Upper lobe of left lung (tissue), 6 donors: ENCODE measurements at regions not wholly inside any gene's neighbourhood (a gene's known extent, or its start where the extent isn't known, plus 50 kb on each side); places are given as distances from the start of the nearest gene placed in this dataset.

Experiments used
- ATAC-seq, 2 donors: fragments of 200-7000 bp; cut with Tn5 transposase; one replicate each; pipeline ENCODE4 v1.9.1; 2022; ENCODE audit warnings: mild to moderate bottlenecking in 2 of 2, moderate library complexity in 2 of 2; ENCODE audit not compliant: low FRiP score in 2 of 2
- DNase-seq, 2 donors: peaks; one replicate each; pipeline ENCODE4 v3.0.0-alpha.2; 2019 to 2020
- H3K27ac ChIP-seq, 4 donors: fragments of 200-600 bp; sonication (generic); one replicate each; pipeline ENCODE4 v1.5.1; 2016 to 2019
- H3K27me3 ChIP-seq, 4 donors: fragments of 200-600 bp; sonication (generic); one replicate each; pipeline ENCODE4 v1.5.1; 2017 to 2019
- H3K36me3 ChIP-seq, 4 donors: fragments of 200-600 bp; sonication (generic); one replicate each; pipeline ENCODE4 v1.5.1; 2016 to 2019
- H3K4me1 ChIP-seq, 4 donors: fragments of 200-600 bp; sonication (generic); one replicate each; pipeline ENCODE4 v1.5.1; 2018 to 2019
- H3K4me3 ChIP-seq, 4 donors: fragments of 200-600 bp; sonication (generic); one replicate each; pipeline ENCODE4 v1.5.1; 2017 to 2019; ENCODE audit warnings: mild to moderate bottlenecking in 2 of 4, moderate library complexity in 1 of 4
- H3K9me3 ChIP-seq, 4 donors: fragments of 200-600 bp; sonication (generic); one replicate each; pipeline ENCODE4 v1.5.1; 2018 to 2019
- EP300 ChIP-seq, 4 donors: sonication (generic); formaldehyde crosslinking; IDR thresholded peaks; one replicate each; pipeline ENCODE4 v1.5.1; 2017; ENCODE audit warnings: antibody characterized with exemption in 4 of 4, control low read depth in 2 of 4
- POLR2A ChIP-seq, 4 donors: fragments of 450-650 bp; IDR thresholded peaks; one replicate each; pipeline ENCODE4 v1.5.1; 2016 to 2017; ENCODE audit warnings: antibody characterized with exemption in 4 of 4, mild to moderate bottlenecking in 2 of 4
- POLR2AphosphoS5 ChIP-seq, 2 donors: sonication (generic); formaldehyde crosslinking; IDR thresholded peaks; one replicate each; pipeline ENCODE4 v1.5.1; 2017; ENCODE audit warnings: antibody characterized with exemption in 2 of 2
- WGBS, 2 donors: methylation state at CpG; one replicate each; pipeline ENCODE4 v1.1.5; 2017 to 2018; 5-methylcytosine and 5-hydroxymethylcytosine counted together
- TF ChIP-seq, protein P1 (sequence below), 6 experiments: fragments of 450-650 bp in 4 of 6; fragments of 200-600 bp in 2 of 6; sonication (generic) in 2 of 6; IDR thresholded peaks; one replicate each; pipeline ENCODE4 v1.5.1; 2016 to 2019; ENCODE audit warnings: antibody characterized with exemption in 6 of 6
- donor health status: DM: no; HTN: no; CAD: no; lungs with moderate emphysema.
- donor health status: DM: no; HTN: yes; CAD: no; lungs with severe emphysema.

DNA sequence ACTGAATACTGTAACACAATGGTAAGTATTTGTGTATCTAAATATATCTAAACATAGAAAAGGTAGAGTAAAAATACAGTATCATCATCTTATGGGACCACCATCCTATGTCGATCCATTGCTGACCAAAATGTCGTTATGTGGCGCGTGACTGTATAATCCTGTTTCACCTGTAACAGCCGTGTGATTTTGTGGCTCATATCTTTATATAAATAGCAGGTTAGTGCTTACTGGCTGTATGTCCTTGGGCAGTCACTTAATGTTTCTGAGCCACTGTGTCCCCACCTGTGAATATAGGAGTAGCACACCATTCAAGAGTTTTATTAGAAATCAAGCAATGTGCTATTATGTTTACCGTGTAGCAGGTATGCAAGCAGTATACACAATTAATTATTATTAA, 226.2 kb upstream of the FAT1 start:
- WGBS, 2 donors = 95 to 98% methylated on average over 6 of the region's 6 CpGs
- Histone ChIP-seq H3K27ac (no peak overlapping the region), H3K4me3 (no peak overlapping the region), H3K9me3 (no peaks in the 10 kb centered on the region), H3K27me3 (no peaks in the 10 kb centered on the region), H3K36me3 (no peaks in the 10 kb centered on the region), H3K4me1 (no peaks in the 10 kb centered on the region)
- no peak for DNase-seq
- no peak for TF ChIP-seq POLR2A (IDR thresholded peaks at IDR 0.05)
- TF ChIP-seq POLR2AphosphoS5 (IDR thresholded peaks at IDR 0.05) = no peak
- no peak for TF ChIP-seq EP300 (IDR thresholded peaks at IDR 0.05)
- no peak for ATAC-seq

DNA sequence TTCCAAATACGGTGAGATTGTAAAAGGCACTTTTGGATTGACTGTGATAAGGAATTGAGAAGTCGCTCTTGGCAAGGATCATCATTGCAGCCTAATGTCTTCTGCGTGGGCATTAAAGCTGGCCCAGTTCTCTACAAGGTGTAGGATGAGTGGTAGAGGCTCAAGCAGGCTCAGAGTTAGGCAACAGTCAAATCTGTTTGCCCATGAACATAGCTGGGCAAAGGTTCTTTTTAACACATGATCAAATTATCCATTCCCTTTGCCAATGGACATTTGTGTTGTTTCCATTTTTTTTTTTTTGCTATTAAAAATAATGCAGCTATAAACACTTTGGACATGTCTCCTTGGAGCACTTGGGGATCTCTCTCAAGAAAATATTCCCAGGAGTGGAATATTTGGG, 229.1 kb upstream of the FAT1 start:
- Histone ChIP-seq H3K9me3 (no peaks in the 10 kb centered on the region), H3K4me3 (no peak overlapping the region), H3K36me3 (no peaks in the 10 kb centered on the region), H3K4me1 (no peaks in the 10 kb centered on the region), H3K27me3 (no peaks in the 10 kb centered on the region), H3K27ac (no peak overlapping the region)
- no peak for ATAC-seq
- TF ChIP-seq, protein P1, sequence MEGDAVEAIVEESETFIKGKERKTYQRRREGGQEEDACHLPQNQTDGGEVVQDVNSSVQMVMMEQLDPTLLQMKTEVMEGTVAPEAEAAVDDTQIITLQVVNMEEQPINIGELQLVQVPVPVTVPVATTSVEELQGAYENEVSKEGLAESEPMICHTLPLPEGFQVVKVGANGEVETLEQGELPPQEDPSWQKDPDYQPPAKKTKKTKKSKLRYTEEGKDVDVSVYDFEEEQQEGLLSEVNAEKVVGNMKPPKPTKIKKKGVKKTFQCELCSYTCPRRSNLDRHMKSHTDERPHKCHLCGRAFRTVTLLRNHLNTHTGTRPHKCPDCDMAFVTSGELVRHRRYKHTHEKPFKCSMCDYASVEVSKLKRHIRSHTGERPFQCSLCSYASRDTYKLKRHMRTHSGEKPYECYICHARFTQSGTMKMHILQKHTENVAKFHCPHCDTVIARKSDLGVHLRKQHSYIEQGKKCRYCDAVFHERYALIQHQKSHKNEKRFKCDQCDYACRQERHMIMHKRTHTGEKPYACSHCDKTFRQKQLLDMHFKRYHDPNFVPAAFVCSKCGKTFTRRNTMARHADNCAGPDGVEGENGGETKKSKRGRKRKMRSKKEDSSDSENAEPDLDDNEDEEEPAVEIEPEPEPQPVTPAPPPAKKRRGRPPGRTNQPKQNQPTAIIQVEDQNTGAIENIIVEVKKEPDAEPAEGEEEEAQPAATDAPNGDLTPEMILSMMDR (IDR thresholded peaks at IDR 0.05) = no peak
- TF ChIP-seq EP300 (IDR thresholded peaks at IDR 0.05) = no peak
- no peak for TF ChIP-seq POLR2AphosphoS5 (IDR thresholded peaks at IDR 0.05)
- no peak for TF ChIP-seq POLR2A (IDR thresholded peaks at IDR 0.05)
- no peak for DNase-seq
- 85 to 89% methylated on average over 3 of the region's 3 CpGs for WGBS, 2 donors

DNA sequence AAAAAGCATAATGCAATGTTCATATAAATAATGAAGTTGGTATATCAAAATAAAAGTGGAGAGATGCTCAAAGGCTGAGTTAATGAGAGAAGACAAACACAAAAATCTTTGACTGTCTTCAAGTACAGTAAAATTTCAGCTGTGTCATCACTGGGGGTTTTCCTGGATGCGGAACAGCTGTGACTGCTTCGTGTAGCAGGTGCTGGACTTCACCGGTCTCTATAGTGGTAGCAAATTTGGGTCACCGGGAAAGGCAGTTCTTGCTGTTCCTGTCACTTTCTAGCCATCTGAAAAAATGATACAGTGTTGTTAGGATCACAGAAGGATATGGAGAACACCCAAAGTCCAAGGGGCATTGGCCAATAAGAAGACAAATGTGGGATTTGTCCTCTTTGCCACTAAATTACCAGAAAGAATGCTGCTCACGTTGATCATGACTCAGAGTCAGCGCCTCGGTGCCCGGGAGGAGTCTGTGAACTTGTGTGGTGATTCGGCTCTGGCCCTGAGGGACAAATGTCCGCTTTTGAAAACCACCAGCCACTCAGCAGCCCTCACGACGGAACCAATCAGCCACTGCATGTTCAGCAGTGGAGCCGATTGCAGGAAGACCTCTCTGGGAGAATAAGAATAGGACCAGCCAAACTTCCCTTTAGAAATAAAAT, 230.1 kb upstream of the FAT1 start:
- H3K36me3 ChIP-seq = no peaks in the 10 kb centered on the region
- no peaks in the 10 kb centered on the region for H3K9me3 ChIP-seq
- H3K27me3 ChIP-seq = no peaks in the 10 kb centered on the region
- ATAC-seq (peak; percentile 51 to 86), DNase-seq (peak in 1 of 2 donors; percentile 30)
- H3K4me3 ChIP-seq = no peak overlapping the region
- H3K27ac ChIP-seq = no peak overlapping the region
- no peaks in the 10 kb centered on the region for H3K4me1 ChIP-seq
- WGBS, 2 donors = 66 to 80% methylated on average over 13 of the region's 13 CpGs
- TF ChIP-seq POLR2A (IDR thresholded peaks at IDR 0.05) (no peak), POLR2AphosphoS5 (IDR thresholded peaks at IDR 0.05) (no peak), EP300 (IDR thresholded peaks at IDR 0.05) (peak in 1 of 4 donors; percentile 21)
- TF ChIP-seq, protein P1 (IDR thresholded peaks at IDR 0.05) = no peak

DNA sequence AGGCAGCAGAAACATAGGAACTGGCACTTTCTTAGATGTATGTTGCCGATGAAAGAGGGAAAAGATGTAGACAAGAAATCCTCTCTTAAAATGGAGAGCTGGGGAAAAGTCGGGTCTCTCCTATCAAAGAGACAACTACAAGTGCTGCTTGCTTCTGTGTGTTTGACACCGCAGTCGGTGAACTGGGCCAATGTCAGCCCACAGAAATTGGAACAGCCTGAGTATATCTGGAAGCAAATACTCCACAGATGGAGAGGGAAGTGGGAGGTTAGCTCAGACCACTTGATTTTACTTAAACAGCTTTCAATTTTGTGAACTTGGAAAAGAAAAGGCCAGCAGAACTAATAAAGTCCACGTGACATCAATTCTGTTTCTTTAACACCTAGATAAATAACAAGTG, 230.9 kb upstream of the FAT1 start:
- H3K27ac ChIP-seq = no peak overlapping the region
- ATAC-seq = peak in 1 of 2 donors; percentile 71

DNA sequence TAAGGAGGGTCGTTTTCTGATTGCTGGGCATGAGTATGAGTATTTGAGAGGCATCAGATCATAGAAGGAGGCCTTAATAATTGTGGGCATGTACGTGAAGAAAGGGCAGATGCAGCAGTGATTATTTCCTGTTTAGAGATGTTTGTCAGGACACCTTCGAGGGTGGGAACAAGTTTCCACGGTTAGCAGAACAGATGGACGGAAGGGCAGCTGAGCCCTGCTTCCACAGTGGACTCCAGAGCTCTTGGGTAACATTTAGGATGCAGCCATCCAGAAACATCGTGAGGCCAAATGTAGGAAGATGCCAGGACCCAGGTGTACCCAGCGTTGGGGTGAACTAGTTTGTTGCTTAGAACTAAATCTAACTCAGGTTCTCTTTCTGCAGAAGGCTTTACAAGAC, 231.3 kb upstream of the FAT1 start:
- H3K4me1 ChIP-seq = no peaks in the 10 kb centered on the region
- no peak overlapping the region for H3K4me3 ChIP-seq
- ATAC-seq (no peak), DNase-seq (no peak)
- TF ChIP-seq EP300 (IDR thresholded peaks at IDR 0.05) = no peak
- no peak for TF ChIP-seq POLR2A (IDR thresholded peaks at IDR 0.05)
- TF ChIP-seq, protein P1 (IDR thresholded peaks at IDR 0.05) = no peak
- no peak for TF ChIP-seq POLR2AphosphoS5 (IDR thresholded peaks at IDR 0.05)
- no peaks in the 10 kb centered on the region for H3K9me3 ChIP-seq
- 54 to 64% methylated on average over 7 of the region's 7 CpGs for WGBS, 2 donors
- no peaks in the 10 kb centered on the region for H3K36me3 ChIP-seq
- no peak overlapping the region for H3K27ac ChIP-seq
- H3K27me3 ChIP-seq = no peaks in the 10 kb centered on the region

More for the DNA sequence above, 230.9 kb upstream of the FAT1 start:
- 51 to 63% methylated on average over 5 of the region's 5 CpGs for WGBS, 2 donors
- H3K9me3 ChIP-seq = no peaks in the 10 kb centered on the region
- no peaks in the 10 kb centered on the region for H3K36me3 ChIP-seq
- TF ChIP-seq POLR2A (IDR thresholded peaks at IDR 0.05) (no peak), POLR2AphosphoS5 (IDR thresholded peaks at IDR 0.05) (no peak), EP300 (IDR thresholded peaks at IDR 0.05) (no peak)
- TF ChIP-seq, protein P1 (IDR thresholded peaks at IDR 0.05) = no peak
- no peak overlapping the region for H3K4me3 ChIP-seq
- H3K27me3 ChIP-seq = no peaks in the 10 kb centered on the region
- DNase-seq = no peak
- H3K4me1 ChIP-seq = no peaks in the 10 kb centered on the region
